ENCODE measurements at regions not wholly inside any gene's neighbourhood (a gene's known extent, or its start where the extent isn't known, plus 50 kb on each side); places are given as distances from the start of the nearest gene placed in this dataset.

GRCh38 chr10:14413523-14413922 is 82.8 kb upstream of the FRMD4A start:
- ChIA-PET POLR2A (interaction anchor here (0.5 kb wide), 1 partner anchor 626 kb away, joined by 5 read pairs; no protein-coding TSS in a partner anchor), CTCF (no interaction called here)
- Histone ChIP-seq H3K9me3 (no peaks in the 10 kb centered on the region), H3K4me3 (no peak overlapping the region), H3K4me2 (no peak overlapping the region), H3K27ac (no peak overlapping the region), H3K4me1 (no peaks in the 10 kb centered on the region)
- TF ChIP-seq RCOR1 (IDR thresholded peaks at IDR 0.05; ENCODE audit: low read depth, low read length): no peak
- TF ChIP-seq RAD21 (conservative IDR thresholded peaks at IDR 0.05 in 1 of 2, IDR thresholded peaks at IDR 0.05 in 1 of 2): no peak
- no peak for TF ChIP-seq NR3C1 (IDR thresholded peaks at IDR 0.05)
- TF ChIP-seq JUN (IDR thresholded peaks at IDR 0.05): no peak
- no peak for TF ChIP-seq EHF (CRISPR knock-in tag; IDR thresholded peaks at IDR 0.05)
- TF ChIP-seq CBX2 (IDR thresholded peaks at IDR 0.05; ENCODE audit: borderline replicate concordance, low read depth): no peak
- no peak for TF ChIP-seq BHLHE40 (IDR thresholded peaks at IDR 0.05; ENCODE audit: low read depth, low read length)
- TF ChIP-seq KDM5A (IDR thresholded peaks at IDR 0.05): no peak
- TF ChIP-seq ATOH8 (CRISPR knock-in tag; IDR thresholded peaks at IDR 0.05; ENCODE audit: low read depth): no peak
- WGBS (ENCODE audit: missing lambda C conversion rate): 63% methylated on average over 5 of the region's 5 CpGs
- FAIRE-seq: no peak
- ATAC-seq: no peak
- no peak for DNase-seq (ENCODE audit: low read depth in 1 of 2, low spot score in 1 of 2)

- Histone ChIP-seq H3K27ac (no peak overlapping the region), H3K4me2 (no peak overlapping the region), H3K4me1 (no peaks in the 10 kb centered on the region), H3K4me3 (no peak overlapping the region), H3K9me3 (no peaks in the 10 kb centered on the region)
- ChIA-PET POLR2A (no interaction called here), CTCF (no interaction called here)
- DNase-seq (ENCODE audit: low read depth in 1 of 2, low spot score in 1 of 2) (no peak), ATAC-seq (no peak), FAIRE-seq (no peak)
- WGBS (ENCODE audit: missing lambda C conversion rate): 43% methylated on average over 2 of the region's 2 CpGs
- TF ChIP-seq ATOH8 (CRISPR knock-in tag; IDR thresholded peaks at IDR 0.05; ENCODE audit: low read depth): no peak
- TF ChIP-seq CBX8 (IDR thresholded peaks at IDR 0.05): no peak
- no peak for TF ChIP-seq NFE2L2 (conservative IDR thresholded peaks at IDR 0.05; ENCODE audit: low read length)
- no peak for TF ChIP-seq HDAC2 (IDR thresholded peaks at IDR 0.05)
- TF ChIP-seq RAD21 (conservative IDR thresholded peaks at IDR 0.05 in 1 of 2, IDR thresholded peaks at IDR 0.05 in 1 of 2): no peak
- TF ChIP-seq EHF (CRISPR knock-in tag; IDR thresholded peaks at IDR 0.05): no peak
- TF ChIP-seq USF2 (IDR thresholded peaks at IDR 0.05): no peak
- no peak for TF ChIP-seq NR3C1 (IDR thresholded peaks at IDR 0.05)
- TF ChIP-seq HES2 (IDR thresholded peaks at IDR 0.05): no peak
- no peak for TF ChIP-seq MYC (IDR thresholded peaks at IDR 0.05; ENCODE audit: borderline replicate concordance, low read length)
- TF ChIP-seq MAFK (IDR thresholded peaks at IDR 0.05; ENCODE audit: partially characterized antibody): no peak
Observed at GRCh38 chr10:14412624-14413023, 81.9 kb upstream of the FRMD4A start.

- Histone ChIP-seq H3K27ac (no peak overlapping the region), H3K4me2 (no peak overlapping the region), H3K4me1 (no peaks in the 10 kb centered on the region), H3K4me3 (no peak overlapping the region), H3K9me3 (no peaks in the 10 kb centered on the region)
- CTCF ChIA-PET: interaction anchor here (1.4 kb wide), 1 partner anchor 11 kb away, joined by 6 read pairs; no protein-coding TSS in a partner anchor
- FAIRE-seq (no peak), ATAC-seq (no peak), DNase-seq (ENCODE audit: low read depth in 1 of 2, low spot score in 1 of 2) (no peak)
- POLR2A ChIA-PET: no interaction called here
- WGBS (ENCODE audit: missing lambda C conversion rate): 13% methylated on average over 3 of the region's 3 CpGs
- TF ChIP-seq ZNF302 (CRISPR knock-in tag; IDR thresholded peaks at IDR 0.05): no peak
- no peak for TF ChIP-seq MYC (IDR thresholded peaks at IDR 0.05; ENCODE audit: borderline replicate concordance, low read length)
- no peak for TF ChIP-seq POLR2AphosphoS2 (conservative IDR thresholded peaks at IDR 0.05; ENCODE audit: low read length)
- no peak for TF ChIP-seq RCOR1 (IDR thresholded peaks at IDR 0.05; ENCODE audit: low read depth, low read length)
- TF ChIP-seq CEBPB (IDR thresholded peaks at IDR 0.05): no peak
- no peak for TF ChIP-seq NR3C1 (IDR thresholded peaks at IDR 0.05)
- TF ChIP-seq TFCP2L1 (CRISPR knock-in tag; IDR thresholded peaks at IDR 0.05): no peak
- no peak for TF ChIP-seq RAD21 (conservative IDR thresholded peaks at IDR 0.05 in 1 of 2, IDR thresholded peaks at IDR 0.05 in 1 of 2)
- no peak for TF ChIP-seq HOXB13 (CRISPR knock-in tag; IDR thresholded peaks at IDR 0.05; ENCODE audit: low read depth)
- TF ChIP-seq RFX5 (IDR thresholded peaks at IDR 0.05): no peak
- TF ChIP-seq MAX (IDR thresholded peaks at IDR 0.05): no peak
- no peak for TF ChIP-seq CBX2 (IDR thresholded peaks at IDR 0.05; ENCODE audit: borderline replicate concordance, low read depth)
- no peak for TF ChIP-seq NFE2L2 (conservative IDR thresholded peaks at IDR 0.05; ENCODE audit: low read length)
- TF ChIP-seq ZSCAN20 (CRISPR knock-in tag; IDR thresholded peaks at IDR 0.05): no peak
Observed at GRCh38 chr10:14409856-14410458, 79.2 kb upstream of the FRMD4A start.
